ENCODE measurements at regions not wholly inside any gene's neighbourhood (a gene's known extent, or its start where the extent isn't known, plus 50 kb on each side); places are given as distances from the start of the nearest gene placed in this dataset.

- H3K4me1 Mint-ChIP-seq (ENCODE audit: low read depth): no peaks in the 10 kb centered on the region
- H3K27ac Mint-ChIP-seq: no peak overlapping the region
- peaks cover under 1% of the 10 kb centered on the region for H3K9me3 Mint-ChIP-seq
- H3K27me3 Mint-ChIP-seq (ENCODE audit: low read depth): peaks cover 12% of the 10 kb centered on the region
- no peaks in the 10 kb centered on the region for H3K36me3 Mint-ChIP-seq (ENCODE audit: low read depth)
- no peak overlapping the region for H3K4me3 Mint-ChIP-seq
These were observed 75.2 kb downstream of the TNFAIP2 start for GRCh38 chr14:103198131-103199105.

- Mint-ChIP-seq H3K27me3 (ENCODE audit: low read depth) (peaks cover 12% of the 10 kb centered on the region), H3K36me3 (ENCODE audit: low read depth) (no peaks in the 10 kb centered on the region), H3K4me1 (ENCODE audit: low read depth) (no peaks in the 10 kb centered on the region), H3K9me3 (peaks cover 8% of the 10 kb centered on the region), H3K4me3 (no peak overlapping the region), H3K27ac (no peak overlapping the region)
These were observed 75.9 kb downstream of the TNFAIP2 start for GRCh38 chr14:103199124-103199523.

- H3K36me3 Mint-ChIP-seq (ENCODE audit: low read depth): no peaks in the 10 kb centered on the region
- H3K4me1 Mint-ChIP-seq (ENCODE audit: low read depth): no peaks in the 10 kb centered on the region
- no peak overlapping the region for H3K4me3 Mint-ChIP-seq
These were observed 78.5 kb downstream of the TNFAIP2 start for GRCh38 chr14:103201801-103202200.

GRCh38 chr14:103204852-103205540, 81.7 kb downstream of the TNFAIP2 start:
- Mint-ChIP-seq H3K9me3 (peaks cover 21% of the 10 kb centered on the region), H3K4me3 (no peak overlapping the region), H3K4me1 (ENCODE audit: low read depth) (no peaks in the 10 kb centered on the region), H3K27me3 (ENCODE audit: low read depth) (peaks cover 17% of the 10 kb centered on the region), H3K27ac (no peak overlapping the region), H3K36me3 (ENCODE audit: low read depth) (peaks cover 5% of the 10 kb centered on the region)

More at GRCh38 chr14:103201801-103202200, 78.5 kb downstream of the TNFAIP2 start:
- no peak overlapping the region for H3K27ac Mint-ChIP-seq
- H3K9me3 Mint-ChIP-seq: peaks cover 16% of the 10 kb centered on the region
- H3K27me3 Mint-ChIP-seq (ENCODE audit: low read depth): peaks cover 8% of the 10 kb centered on the region

GRCh38 chr14:103205541-103205906, 82.3 kb downstream of the TNFAIP2 start:
- Mint-ChIP-seq H3K4me3 (no peak overlapping the region), H3K27me3 (ENCODE audit: low read depth) (peaks cover 19% of the 10 kb centered on the region)

GRCh38 chr14:103206023-103206481, 82.8 kb downstream of the TNFAIP2 start:
- Mint-ChIP-seq H3K36me3 (ENCODE audit: low read depth) (peaks cover 5% of the 10 kb centered on the region), H3K4me1 (ENCODE audit: low read depth) (no peaks in the 10 kb centered on the region), H3K4me3 (no peak overlapping the region), H3K27me3 (ENCODE audit: low read depth) (peaks cover 19% of the 10 kb centered on the region), H3K27ac (no peak overlapping the region), H3K9me3 (peaks cover 21% of the 10 kb centered on the region)

More at GRCh38 chr14:103205541-103205906, 82.3 kb downstream of the TNFAIP2 start:
- peaks cover 5% of the 10 kb centered on the region for H3K36me3 Mint-ChIP-seq (ENCODE audit: low read depth)
- peaks cover 21% of the 10 kb centered on the region for H3K9me3 Mint-ChIP-seq
- no peak overlapping the region for H3K27ac Mint-ChIP-seq
- H3K4me1 Mint-ChIP-seq (ENCODE audit: low read depth): no peaks in the 10 kb centered on the region

GRCh38 chr14:103206836-103207387, 83.7 kb downstream of the TNFAIP2 start:
- peaks cover 5% of the 10 kb centered on the region for H3K36me3 Mint-ChIP-seq (ENCODE audit: low read depth)
- H3K4me1 Mint-ChIP-seq (ENCODE audit: low read depth): no peaks in the 10 kb centered on the region
- H3K27me3 Mint-ChIP-seq (ENCODE audit: low read depth): peaks cover 19% of the 10 kb centered on the region
- no peak overlapping the region for H3K4me3 Mint-ChIP-seq
- no peak overlapping the region for H3K27ac Mint-ChIP-seq
- peaks cover 21% of the 10 kb centered on the region for H3K9me3 Mint-ChIP-seq

GRCh38 chr14:103207388-103208072, 84.3 kb downstream of the TNFAIP2 start:
- Mint-ChIP-seq H3K4me1 (ENCODE audit: low read depth) (no peaks in the 10 kb centered on the region), H3K36me3 (ENCODE audit: low read depth) (peaks cover 5% of the 10 kb centered on the region), H3K4me3 (no peak overlapping the region), H3K27me3 (ENCODE audit: low read depth) (peaks cover 23% of the 10 kb centered on the region), H3K9me3 (peaks cover 21% of the 10 kb centered on the region), H3K27ac (no peak overlapping the region)

GRCh38 chr14:103209054-103209453, 85.8 kb downstream of the TNFAIP2 start:
- Mint-ChIP-seq H3K9me3 (peaks cover 14% of the 10 kb centered on the region), H3K27me3 (ENCODE audit: low read depth) (peaks cover 28% of the 10 kb centered on the region), H3K4me1 (ENCODE audit: low read depth) (no peaks in the 10 kb centered on the region), H3K36me3 (ENCODE audit: low read depth) (peaks cover 5% of the 10 kb centered on the region), H3K4me3 (no peak overlapping the region), H3K27ac (no peak overlapping the region)

GRCh38 chr14:103209506-103209905, 86.2 kb downstream of the TNFAIP2 start:
- Mint-ChIP-seq H3K27me3 (ENCODE audit: low read depth) (peaks cover 28% of the 10 kb centered on the region), H3K9me3 (peaks cover 10% of the 10 kb centered on the region), H3K4me3 (no peak overlapping the region), H3K4me1 (ENCODE audit: low read depth) (no peaks in the 10 kb centered on the region), H3K27ac (no peak overlapping the region), H3K36me3 (ENCODE audit: low read depth) (peaks cover 5% of the 10 kb centered on the region)

GRCh38 chr14:103213331-103213730, 90.1 kb downstream of the TNFAIP2 start:
- peaks cover 5% of the 10 kb centered on the region for H3K36me3 Mint-ChIP-seq (ENCODE audit: low read depth)
- H3K4me3 Mint-ChIP-seq: no peak overlapping the region
- H3K27ac Mint-ChIP-seq: no peak overlapping the region
- H3K27me3 Mint-ChIP-seq (ENCODE audit: low read depth): peaks cover 25% of the 10 kb centered on the region
- no peaks in the 10 kb centered on the region for H3K4me1 Mint-ChIP-seq (ENCODE audit: low read depth)
- peaks cover 5% of the 10 kb centered on the region for H3K9me3 Mint-ChIP-seq

- peaks cover 26% of the 10 kb centered on the region for H3K27me3 Mint-ChIP-seq (ENCODE audit: low read depth)
- H3K4me3 Mint-ChIP-seq: no peak overlapping the region
- H3K36me3 Mint-ChIP-seq (ENCODE audit: low read depth): no peaks in the 10 kb centered on the region
- no peak overlapping the region for H3K27ac Mint-ChIP-seq
- H3K4me1 Mint-ChIP-seq (ENCODE audit: low read depth): no peaks in the 10 kb centered on the region
- H3K9me3 Mint-ChIP-seq: no peaks in the 10 kb centered on the region
These were observed 91.2 kb downstream of the TNFAIP2 start for GRCh38 chr14:103214461-103214958.

GRCh38 chr14:103216399-103216798, 93.1 kb downstream of the TNFAIP2 start:
- no peaks in the 10 kb centered on the region for H3K4me1 Mint-ChIP-seq (ENCODE audit: low read depth)
- H3K27ac Mint-ChIP-seq: no peak overlapping the region
- peaks cover 26% of the 10 kb centered on the region for H3K27me3 Mint-ChIP-seq (ENCODE audit: low read depth)
- H3K36me3 Mint-ChIP-seq (ENCODE audit: low read depth): no peaks in the 10 kb centered on the region
- H3K9me3 Mint-ChIP-seq: no peaks in the 10 kb centered on the region
- H3K4me3 Mint-ChIP-seq: no peak overlapping the region

- no peaks in the 10 kb centered on the region for H3K36me3 Mint-ChIP-seq (ENCODE audit: low read depth)
- no peak overlapping the region for H3K27ac Mint-ChIP-seq
- no peaks in the 10 kb centered on the region for H3K4me1 Mint-ChIP-seq (ENCODE audit: low read depth)
- H3K27me3 Mint-ChIP-seq (ENCODE audit: low read depth): peaks cover 29% of the 10 kb centered on the region
- no peaks in the 10 kb centered on the region for H3K9me3 Mint-ChIP-seq
- H3K4me3 Mint-ChIP-seq: no peak overlapping the region
These were observed 93.6 kb downstream of the TNFAIP2 start for GRCh38 chr14:103216857-103217256.

Measured in T-helper 1 cell treated with Interleukin-12 subunit alpha and Interleukin-12 subunit beta and Interleukin-4 antibody, amounts not matched to agents 30 μg/mL and 1 μg/mL, for 36 hours (primary cell).